ENCODE measurements at regions not wholly inside any gene's neighbourhood (a gene's known extent, or its start where the extent isn't known, plus 50 kb on each side); places are given as distances from the start of the nearest gene placed in this dataset.

DNA sequence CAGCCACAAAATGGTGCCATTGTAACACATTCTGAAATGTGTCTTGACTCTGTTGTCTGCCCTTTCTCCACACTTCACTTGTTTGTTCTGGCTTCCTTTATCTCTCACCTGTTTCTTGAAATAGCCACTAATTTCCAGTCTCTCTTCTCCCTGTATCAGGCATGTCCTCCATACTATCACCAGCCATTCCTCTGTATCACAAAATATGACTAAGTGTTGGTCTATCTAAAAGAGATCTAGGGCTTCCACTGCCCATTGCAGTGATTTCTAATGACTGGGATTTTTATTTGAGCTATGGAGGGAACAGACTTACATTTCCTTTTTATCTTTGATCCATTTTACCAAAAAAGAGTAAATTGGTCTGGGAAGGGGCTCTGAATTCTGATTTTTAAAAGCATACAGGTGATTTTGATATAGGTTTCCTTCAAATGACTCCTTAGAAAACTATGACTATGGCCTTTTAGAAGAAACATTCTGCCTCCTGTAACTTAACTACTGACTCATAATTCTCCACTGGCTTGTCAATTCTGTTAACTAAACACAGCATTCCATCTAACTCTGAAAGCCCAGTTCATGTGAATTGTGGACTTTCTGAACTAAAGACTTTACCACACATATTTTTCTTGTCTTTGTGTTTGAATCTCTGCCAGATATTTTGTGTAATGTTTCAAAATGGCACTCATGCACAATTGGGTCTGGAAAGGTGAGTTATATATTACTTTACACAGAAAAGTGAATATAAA is 1121.4 kb downstream of the XPNPEP1 start:
- Histone ChIP-seq H3K27me3 (replicated peaks in 1 of 4; ENCODE audit: control insufficient read depth in 3 of 4, extremely low read depth in 1 of 4, insufficient read depth in 3 of 4, low read length in 3 of 4) (no peaks in the 10 kb centered on the region), H2BK12ac (ENCODE audit: low read depth, low read length) (no peak overlapping the region), H3K56ac (replicated peaks; ENCODE audit: insufficient read length, low read depth, low read length) (no peak overlapping the region), H3K4me1 (replicated peaks in 1 of 4; ENCODE audit: control insufficient read depth in 3 of 4, insufficient read depth in 4 of 4, low read length in 3 of 4) (no peaks in the 10 kb centered on the region), H2BK120ac (replicated peaks; ENCODE audit: low read depth, low read length) (no peak overlapping the region), H3K27ac (ENCODE audit: low read depth, low read length) (no peak overlapping the region), H2BK20ac (ENCODE audit: low read length) (no peak overlapping the region), H3K36me3 (ENCODE audit: control insufficient read depth in 2 of 4, insufficient read depth in 4 of 4, low read length in 3 of 4) (no peaks in the 10 kb centered on the region), H4K20me1 (replicated peaks in 1 of 2; ENCODE audit: control insufficient read depth in 1 of 2, insufficient read depth in 2 of 2, low read length in 2 of 2) (no peaks in the 10 kb centered on the region), H2AFZ (ENCODE audit: low read length) (no peak overlapping the region), H4K91ac (replicated peaks; ENCODE audit: insufficient read length, low read length) (no peak overlapping the region), H3K14ac (ENCODE audit: insufficient read length) (no peak overlapping the region), H3K9me3 (ENCODE audit: insufficient read depth in 2 of 2, low read depth in 1 of 2, low read length in 1 of 2) (no peaks in the 10 kb centered on the region), H2BK15ac (ENCODE audit: low read length) (no peak overlapping the region), H3K4me2 (ENCODE audit: insufficient read depth in 1 of 2, low read depth in 2 of 2, low read length in 2 of 2) (no peak overlapping the region), H3K23ac (ENCODE audit: insufficient read length) (no peak overlapping the region), H3K23me2 (ENCODE audit: low read depth, low read length) (no peaks in the 10 kb centered on the region), H3K4ac (replicated peaks; ENCODE audit: insufficient read length, low read depth, low read length) (no peak overlapping the region), H4K8ac (ENCODE audit: extremely low read depth, insufficient read depth, low read length) (no peak overlapping the region), H2BK5ac (ENCODE audit: low read depth, low read length) (no peak overlapping the region), H4K5ac (ENCODE audit: insufficient read length, low read depth, low read length) (no peak overlapping the region), H3K9ac (replicated peaks in 1 of 4; ENCODE audit: extremely low read depth in 1 of 4, low read depth in 3 of 4, low read length in 3 of 4) (no peak overlapping the region), H2AK5ac (ENCODE audit: low read depth, low read length) (no peak overlapping the region), H3K18ac (ENCODE audit: extremely low read depth, low read length) (no peak overlapping the region), H3K79me2 (ENCODE audit: control insufficient read depth in 1 of 2, insufficient read depth in 2 of 2, low read length in 2 of 2) (no peaks in the 10 kb centered on the region), H3K4me3 (ENCODE audit: extremely low read depth in 1 of 4, insufficient read depth in 2 of 4, low read depth in 3 of 4, low read length in 4 of 4) (no peak overlapping the region), H3K79me1 (ENCODE audit: low read depth, low read length) (no peaks in the 10 kb centered on the region)
- no peak for DNase-seq (ENCODE audit: low read depth in 1 of 2, low spot score in 2 of 2)
- POLR2A ChIA-PET (ENCODE audit: partially characterized antibody): no interaction called here
- CTCF ChIA-PET (ENCODE audit: partially characterized antibody): no interaction called here
- TF ChIP-seq KDM1A (IDR thresholded peaks at IDR 0.05; ENCODE audit: borderline replicate concordance, low read length): no peak
- FAIRE-seq: no peak
